ENCODE measurements at regions not wholly inside any gene's neighbourhood (a gene's known extent, or its start where the extent isn't known, plus 50 kb on each side); places are given as distances from the start of the nearest gene placed in this dataset.

DNA sequence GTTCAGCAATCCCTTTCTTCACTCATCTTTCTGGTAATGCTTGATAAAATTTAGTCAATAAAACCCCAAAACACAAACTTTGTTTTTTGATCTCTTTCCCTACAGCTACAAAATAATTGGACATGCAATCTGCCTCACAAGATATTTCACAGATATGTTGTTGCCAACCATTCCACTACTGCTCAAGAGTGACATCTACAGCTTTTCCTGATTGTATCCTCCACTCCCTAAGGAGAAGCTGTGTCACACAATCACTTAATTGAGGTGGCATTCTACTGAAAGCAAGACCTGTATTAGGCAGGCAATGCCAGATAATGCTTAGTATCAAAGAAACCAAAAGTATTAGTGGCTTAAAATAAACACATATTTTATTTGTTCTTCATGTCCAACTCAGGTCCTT, 1646.2 kb upstream of the SPRY2 start:
- TF ChIP-seq, protein P1, sequence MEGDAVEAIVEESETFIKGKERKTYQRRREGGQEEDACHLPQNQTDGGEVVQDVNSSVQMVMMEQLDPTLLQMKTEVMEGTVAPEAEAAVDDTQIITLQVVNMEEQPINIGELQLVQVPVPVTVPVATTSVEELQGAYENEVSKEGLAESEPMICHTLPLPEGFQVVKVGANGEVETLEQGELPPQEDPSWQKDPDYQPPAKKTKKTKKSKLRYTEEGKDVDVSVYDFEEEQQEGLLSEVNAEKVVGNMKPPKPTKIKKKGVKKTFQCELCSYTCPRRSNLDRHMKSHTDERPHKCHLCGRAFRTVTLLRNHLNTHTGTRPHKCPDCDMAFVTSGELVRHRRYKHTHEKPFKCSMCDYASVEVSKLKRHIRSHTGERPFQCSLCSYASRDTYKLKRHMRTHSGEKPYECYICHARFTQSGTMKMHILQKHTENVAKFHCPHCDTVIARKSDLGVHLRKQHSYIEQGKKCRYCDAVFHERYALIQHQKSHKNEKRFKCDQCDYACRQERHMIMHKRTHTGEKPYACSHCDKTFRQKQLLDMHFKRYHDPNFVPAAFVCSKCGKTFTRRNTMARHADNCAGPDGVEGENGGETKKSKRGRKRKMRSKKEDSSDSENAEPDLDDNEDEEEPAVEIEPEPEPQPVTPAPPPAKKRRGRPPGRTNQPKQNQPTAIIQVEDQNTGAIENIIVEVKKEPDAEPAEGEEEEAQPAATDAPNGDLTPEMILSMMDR (IDR thresholded peaks at IDR 0.05): no peak
- TF ChIP-seq POLR2A (IDR thresholded peaks at IDR 0.05) (no peak), POLR2AphosphoS5 (IDR thresholded peaks at IDR 0.05) (no peak)

Measured in upper lobe of left lung (tissue), 4 donors.